Endothelial cell of umbilical vein (primary cell): ENCODE measurements at regions not wholly inside any gene's neighbourhood (a gene's known extent, or its start where the extent isn't known, plus 50 kb on each side); places are given as distances from the start of the nearest gene placed in this dataset.

ENCODE experiments used
- BruUV-seq: library from RNA; stranded (reverse); fragments of 400-500 nt; replicated peaks from 2 replicates; lab custom pipeline; 2021; lab: Mats Ljungman, UMichigan
- CTCF ChIA-PET: fragments of 300-600, 350-600 bp; sonication (Branson Sonifier 250); formaldehyde crosslinking; loops from one replicate; lab custom pipeline; 2021; ENCODE audit warnings: antibody characterized with exemption, inconsistent platforms; lab: Charles Lee
- POLR2A ChIA-PET: fragments of 300-600, 350-600 bp; sonication (Branson Sonifier 250); formaldehyde crosslinking; loops from one replicate; lab custom pipeline; 2021; ENCODE audit warnings: antibody characterized with exemption, inconsistent platforms; lab: Charles Lee
- DNase-seq: peaks from one replicate; pipeline ENCODE4 v3.0.0-alpha.2; 2011; ENCODE audit warnings: low read depth, low spot score
- FAIRE-seq: peaks from 2 replicates; lab custom pipeline; 2011; peaks lifted over from hg19 to GRCh38; lab: Jason Lieb, UNC
- H2AFZ ChIP-seq: 2 replicates; pipeline ENCODE4 v1.6.0; 2012; ENCODE audit warnings: low read depth, low read length, control low read depth, inconsistent platforms
- H3K27ac ChIP-seq: 2 replicates; pipeline ENCODE4 v1.5.1; 2011; ENCODE audit warnings: low read depth, mild to moderate bottlenecking, control low read depth, low read length, moderate library complexity; ENCODE audit not compliant: insufficient read depth
- H3K27me3 ChIP-seq, 2 experiments: 2 replicates each; pipeline versions ENCODE4 v1.6.0 to v1.6.1; 2011; ENCODE audit warnings: low read length in 2 of 2, mixed read lengths in 1 of 2; ENCODE audit not compliant: control insufficient read depth in 2 of 2, insufficient read depth in 2 of 2
- H3K36me3 ChIP-seq, 2 experiments: 2 replicates in 1 of 2; 3 replicates in 1 of 2; pipeline ENCODE4 v1.5.1; 2011; ENCODE audit warnings: low read length in 2 of 2, mild to moderate bottlenecking in 1 of 2, moderate library complexity in 1 of 2; ENCODE audit not compliant: control insufficient read depth in 2 of 2, insufficient read depth in 2 of 2; ENCODE audit errors: extremely low read depth in 1 of 2
- H3K4me1 ChIP-seq: 3 replicates; pipeline ENCODE4 v1.5.1; 2011; ENCODE audit warnings: mild to moderate bottlenecking, low read length; ENCODE audit not compliant: control insufficient read depth, insufficient read depth; ENCODE audit errors: extremely low read depth
- H3K4me2 ChIP-seq: 2 replicates; pipeline ENCODE4 v1.6.1; 2011; ENCODE audit warnings: low read length, control low read depth, mixed read lengths; ENCODE audit not compliant: insufficient read depth
- H3K4me3 ChIP-seq, 3 experiments: fragments of 200-600 bp in 1 of 3; sonication (generic), shearing (Covaris generic) in 1 of 3; replicated peaks in 1 of 3; 2 replicates each; pipeline ENCODE4 v1.5.1; 2011 to 2016; ENCODE audit warnings: control low read depth in 3 of 3, low read length in 3 of 3, mild to moderate bottlenecking in 2 of 3, inconsistent platforms in 1 of 3, low read depth in 1 of 3, moderate library complexity in 1 of 3; ENCODE audit not compliant: insufficient read depth in 1 of 3
- H3K79me2 ChIP-seq: 2 replicates; pipeline ENCODE4 v1.6.0; 2012; ENCODE audit warnings: low read length, inconsistent platforms; ENCODE audit not compliant: control insufficient read depth, insufficient read depth
- H3K9ac ChIP-seq: replicated peaks from 2 replicates; pipeline ENCODE3; 2011; ENCODE audit warnings: low read length, control low read depth; ENCODE audit not compliant: insufficient read depth; ENCODE audit errors: extremely low read depth
- H3K9me1 ChIP-seq: replicated peaks from 3 replicates; pipeline ENCODE4 v1.6.0; 2011; ENCODE audit warnings: mild to moderate bottlenecking, low read length; ENCODE audit not compliant: control insufficient read depth, insufficient read depth; ENCODE audit errors: extremely low read depth
- H3K9me3 ChIP-seq: replicated peaks from 2 replicates; pipeline ENCODE4 v1.5.1; 2012; ENCODE audit warnings: low read length, inconsistent platforms; ENCODE audit not compliant: control insufficient read depth, insufficient read depth
- H4K20me1 ChIP-seq: replicated peaks from 2 replicates; pipeline ENCODE3; 2011; ENCODE audit warnings: mild to moderate bottlenecking, low read length; ENCODE audit not compliant: control insufficient read depth, insufficient read depth; ENCODE audit errors: extremely low read depth
- EZH2 ChIP-seq: IDR thresholded peaks from 2 replicates; pipeline ENCODE4 v1.6.1; 2012; ENCODE audit warnings: borderline replicate concordance, low read depth, mild to moderate bottlenecking, moderate library complexity, low read length, inconsistent platforms; ENCODE audit not compliant: severe bottlenecking
- FOS ChIP-seq: IDR thresholded peaks from 2 replicates; pipeline ENCODE4 v1.6.1; 2011; ENCODE audit warnings: mild to moderate bottlenecking, low read length, moderate library complexity, borderline replicate concordance; ENCODE audit not compliant: insufficient read depth
- GATA2 ChIP-seq: IDR thresholded peaks from 2 replicates; pipeline ENCODE4 v1.7.0; 2011; ENCODE audit warnings: low read depth, mild to moderate bottlenecking, moderate library complexity, mixed read lengths, low read length; ENCODE audit not compliant: insufficient read length, insufficient read depth
- JUN ChIP-seq: IDR thresholded peaks from 2 replicates; pipeline ENCODE4 v1.6.1; 2011; ENCODE audit warnings: borderline replicate concordance, low read depth; ENCODE audit not compliant: insufficient read length, insufficient read depth
- MYC ChIP-seq: IDR thresholded peaks from one replicate; pipeline ENCODE4 v1.6.1; 2011; ENCODE audit warnings: mild to moderate bottlenecking, low read depth, low read length
- POLR2A ChIP-seq: IDR thresholded peaks from 2 replicates; pipeline ENCODE4 v1.6.1; 2012; ENCODE audit warnings: low read depth, mild to moderate bottlenecking, control low read depth, low read length
- POLR2AphosphoS5 ChIP-seq: IDR thresholded peaks from 2 replicates; pipeline ENCODE4 v1.6.1; 2012; ENCODE audit warnings: low read depth, mild to moderate bottlenecking, control low read depth, low read length, moderate library complexity; ENCODE audit not compliant: insufficient read depth
- dilution Hi-C: fragments of 300-500 bp; cut with MboI; formaldehyde crosslinking; loops from one replicate; pipeline ENCODE4 v1.15.0; 2019; ENCODE audit warnings: low sequenced_read_pairs; ENCODE audit not compliant: extremely low pct_ligation_motif_present
- intact Hi-C: fragments of 100-400 bp; cut with micrococcal nuclease; formaldehyde crosslinking; loops from one replicate; pipeline ENCODE4 v1.10.0; 2022
- TF ChIP-seq, protein P1 (sequence below), 2 donors: IDR thresholded peaks; 1 replicate in 1 of 2; 2 replicates in 1 of 2; pipeline ENCODE4 v1.5.1; 2011; ENCODE audit warnings: low read length in 2 of 2, mild to moderate bottlenecking in 2 of 2, moderate library complexity in 2 of 2, control low read depth in 1 of 2, inconsistent platforms in 1 of 2, low read depth in 1 of 2; ENCODE audit not compliant: insufficient read depth in 1 of 2; ENCODE audit errors: extremely low read depth in 1 of 2
- TF ChIP-seq, protein P2 (sequence below): IDR thresholded peaks from 2 replicates; pipeline ENCODE4 v1.6.1; 2011; ENCODE audit not compliant: insufficient read depth, insufficient read length

DNA sequence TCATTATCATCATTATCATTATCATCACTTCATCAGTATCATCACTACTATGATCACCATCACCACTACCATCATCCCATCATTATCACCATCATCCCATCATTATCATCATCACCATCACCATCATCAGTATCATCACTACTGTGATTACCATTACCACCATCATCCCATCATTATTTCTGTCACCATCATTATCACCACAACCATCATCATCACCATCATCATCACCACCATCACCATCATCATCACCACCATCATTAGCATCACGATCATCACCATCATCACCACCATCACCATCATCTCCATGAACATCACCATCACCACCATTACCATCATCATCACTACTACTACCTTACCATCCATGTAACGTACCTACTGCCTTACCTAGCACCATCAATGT, 368.8 kb downstream of the SEC14L1 start:
- ChIA-PET CTCF (no interaction called here), POLR2A (no interaction called here)
- FAIRE-seq: peak; percentile 42
- H2AFZ ChIP-seq: no peak overlapping the region
- no peaks in the 10 kb centered on the region for H3K4me1 ChIP-seq
- no peaks in the 10 kb centered on the region for H3K9me1 ChIP-seq
- no peak overlapping the region for H3K27ac ChIP-seq
- intact Hi-C loops: no loop called here
- TF ChIP-seq POLR2A: no peak
- no peak for TF ChIP-seq FOS
- TF ChIP-seq, protein P1, sequence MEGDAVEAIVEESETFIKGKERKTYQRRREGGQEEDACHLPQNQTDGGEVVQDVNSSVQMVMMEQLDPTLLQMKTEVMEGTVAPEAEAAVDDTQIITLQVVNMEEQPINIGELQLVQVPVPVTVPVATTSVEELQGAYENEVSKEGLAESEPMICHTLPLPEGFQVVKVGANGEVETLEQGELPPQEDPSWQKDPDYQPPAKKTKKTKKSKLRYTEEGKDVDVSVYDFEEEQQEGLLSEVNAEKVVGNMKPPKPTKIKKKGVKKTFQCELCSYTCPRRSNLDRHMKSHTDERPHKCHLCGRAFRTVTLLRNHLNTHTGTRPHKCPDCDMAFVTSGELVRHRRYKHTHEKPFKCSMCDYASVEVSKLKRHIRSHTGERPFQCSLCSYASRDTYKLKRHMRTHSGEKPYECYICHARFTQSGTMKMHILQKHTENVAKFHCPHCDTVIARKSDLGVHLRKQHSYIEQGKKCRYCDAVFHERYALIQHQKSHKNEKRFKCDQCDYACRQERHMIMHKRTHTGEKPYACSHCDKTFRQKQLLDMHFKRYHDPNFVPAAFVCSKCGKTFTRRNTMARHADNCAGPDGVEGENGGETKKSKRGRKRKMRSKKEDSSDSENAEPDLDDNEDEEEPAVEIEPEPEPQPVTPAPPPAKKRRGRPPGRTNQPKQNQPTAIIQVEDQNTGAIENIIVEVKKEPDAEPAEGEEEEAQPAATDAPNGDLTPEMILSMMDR (IDR thresholded peaks at IDR 0.05; ENCODE audit: extremely low read depth in 1 of 2, insufficient read depth in 1 of 2, low read depth in 1 of 2, low read length in 2 of 2): no peak
- no peak for TF ChIP-seq GATA2
- TF ChIP-seq MYC: no peak
- no peak for TF ChIP-seq EZH2
- TF ChIP-seq JUN: no peak
- TF ChIP-seq POLR2AphosphoS5: no peak
- TF ChIP-seq, protein P2, sequence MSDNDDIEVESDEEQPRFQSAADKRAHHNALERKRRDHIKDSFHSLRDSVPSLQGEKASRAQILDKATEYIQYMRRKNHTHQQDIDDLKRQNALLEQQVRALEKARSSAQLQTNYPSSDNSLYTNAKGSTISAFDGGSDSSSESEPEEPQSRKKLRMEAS: no peak
- DNase-seq: no peak
- peaks cover 3 to 8% of the 10 kb centered on the region in 2 experiments for H3K27me3 ChIP-seq
- no peaks in the 10 kb centered on the region for H3K79me2 ChIP-seq
- no peak overlapping the region for H3K4me3 ChIP-seq
- dilution Hi-C loops: no loop called here
- no peak overlapping the region for H3K4me2 ChIP-seq
- no peaks in the 10 kb centered on the region for H3K36me3 ChIP-seq
- no peaks in the 10 kb centered on the region for H3K9me3 ChIP-seq
- no peaks in the 10 kb centered on the region for H4K20me1 ChIP-seq
- no TSS peak for BruUV-seq
- no peak overlapping the region for H3K9ac ChIP-seq
